GM23338 (cell line): ENCODE measurements at regions not wholly inside any gene's neighbourhood (a gene's known extent, or its start where the extent isn't known, plus 50 kb on each side); places are given as distances from the start of the nearest gene placed in this dataset.

ENCODE experiments used
- ATAC-seq: fragments of 200-7000 bp; cut with Tn5 transposase; 3 replicates; pipeline ENCODE4 v1.9.1; 2020
- DNase-seq: peaks from one replicate; pipeline ENCODE4 v3.0.0-alpha.2; 2015; ENCODE audit warnings: low spot score
- H2AFZ ChIP-seq: fragments of 200-600 bp; sonication (generic); 2 replicates; pipeline ENCODE4 v1.8.0; 2016; ENCODE audit warnings: antibody characterized with exemption, mild to moderate bottlenecking, moderate library complexity
- H3F3A ChIP-seq: fragments of 200-600 bp; sonication (generic); replicated peaks from 2 replicates; pipeline ENCODE4 v1.8.0; 2017; ENCODE audit warnings: antibody characterized with exemption, mixed run types, low read depth
- H3K27ac ChIP-seq: fragments of 200-600 bp; sonication (generic); 2 replicates; pipeline ENCODE4 v1.6.1; 2016; ENCODE audit warnings: low read depth
- H3K27me3 ChIP-seq: fragments of 200-600 bp; sonication (generic); 2 replicates; pipeline ENCODE4 v1.8.0; 2016; ENCODE audit warnings: mild to moderate bottlenecking, mixed run types, moderate library complexity; ENCODE audit not compliant: insufficient read depth
- H3K36me3 ChIP-seq: fragments of 200-600 bp; sonication (generic); 2 replicates; pipeline ENCODE4 v1.8.0; 2016; ENCODE audit warnings: mild to moderate bottlenecking; ENCODE audit not compliant: insufficient read depth
- H3K4me1 ChIP-seq: fragments of 200-600 bp; sonication (generic); 2 replicates; pipeline ENCODE4 v1.8.0; 2016; ENCODE audit warnings: mild to moderate bottlenecking, moderate library complexity; ENCODE audit not compliant: insufficient read depth
- H3K4me2 ChIP-seq: fragments of 200-600 bp; sonication (generic); 2 replicates; pipeline ENCODE4 v1.7.1; 2017; ENCODE audit warnings: mixed run types
- H3K4me3 ChIP-seq: fragments of 200-600 bp; sonication (generic); 2 replicates; pipeline ENCODE4 v1.6.1; 2016; ENCODE audit warnings: mixed run types
- H3K79me2 ChIP-seq: fragments of 200-600 bp; sonication (generic); replicated peaks from 2 replicates; pipeline ENCODE4 v1.8.0; 2017; ENCODE audit warnings: mild to moderate bottlenecking; ENCODE audit not compliant: insufficient read depth
- H3K9me2 ChIP-seq: fragments of 200-600 bp; sonication (generic); 2 replicates; pipeline ENCODE4 v1.8.0; 2017; ENCODE audit not compliant: insufficient read depth
- H4K20me1 ChIP-seq: fragments of 200-600 bp; sonication (generic); replicated peaks from 2 replicates; pipeline ENCODE4 v1.8.0; 2017; ENCODE audit warnings: mild to moderate bottlenecking; ENCODE audit not compliant: insufficient read depth
- H3K27ac Mint-ChIP-seq: 2 replicates; pipeline ENCODE4 v1.8.0; 2020; ENCODE audit warnings: inconsistent platforms, mild to moderate bottlenecking, moderate library complexity, mixed read lengths
- H3K27me3 Mint-ChIP-seq: 3 replicates; pipeline ENCODE4 v1.8.0; 2022; ENCODE audit warnings: low read depth, mild to moderate bottlenecking, moderate library complexity, mixed read lengths, inconsistent platforms; ENCODE audit not compliant: insufficient read depth, poor library complexity
- H3K36me3 Mint-ChIP-seq: 3 replicates; pipeline ENCODE4 v1.8.0; 2021; ENCODE audit warnings: low read depth, mild to moderate bottlenecking, inconsistent platforms, moderate library complexity, mixed read lengths
- H3K4me1 Mint-ChIP-seq: 3 replicates; pipeline ENCODE4 v1.8.0; 2020; ENCODE audit warnings: mild to moderate bottlenecking, inconsistent platforms, mixed read lengths
- H3K4me3 Mint-ChIP-seq: 3 replicates; pipeline ENCODE4 v1.8.0; 2021; ENCODE audit warnings: moderate library complexity, mild to moderate bottlenecking, inconsistent platforms, mixed read lengths
- H3K9me3 Mint-ChIP-seq: 3 replicates; pipeline ENCODE4 v1.8.0; 2020; ENCODE audit warnings: moderate library complexity, mild to moderate bottlenecking, inconsistent platforms, mixed read lengths
- CREB1 ChIP-seq: fragments of 250-450 bp; sonication (Bioruptor Pico); IDR thresholded peaks from 2 replicates; pipeline ENCODE4 v1.5.0; 2020; ENCODE audit warnings: low read depth, mild to moderate bottlenecking, moderate library complexity
- EZH2 ChIP-seq: fragments of 200-600 bp; sonication (generic); IDR thresholded peaks from one replicate; pipeline ENCODE4 v1.8.0; 2017; ENCODE audit warnings: antibody characterized with exemption, mild to moderate bottlenecking, low read depth; ENCODE audit not compliant: unreplicated experiment
- EZH2phosphoT487 ChIP-seq: fragments of 200-600 bp; sonication (generic); IDR thresholded peaks from one replicate; pipeline ENCODE4 v1.8.1; 2018; ENCODE audit warnings: antibody characterized with exemption; ENCODE audit not compliant: unreplicated experiment
- JUNB ChIP-seq: IDR thresholded peaks from one replicate; pipeline ENCODE4 v1.6.1; 2016; ENCODE audit warnings: antibody characterized with exemption; ENCODE audit not compliant: unreplicated experiment
- NANOG ChIP-seq: IDR thresholded peaks from 2 replicates; pipeline ENCODE4 v1.6.1; 2016; ENCODE audit warnings: antibody characterized with exemption, borderline replicate concordance
- POLR2AphosphoS5 ChIP-seq: IDR thresholded peaks from 2 replicates; pipeline ENCODE4 v1.6.1; 2016; ENCODE audit warnings: antibody characterized with exemption, low read depth
- STAT1 ChIP-seq: IDR thresholded peaks from one replicate; pipeline ENCODE4 v1.6.1; 2016; ENCODE audit warnings: antibody characterized with exemption; ENCODE audit not compliant: unreplicated experiment
- ZNF114 ChIP-seq: fragments of 250-450 bp; sonication (Bioruptor Pico); IDR thresholded peaks from 2 replicates; pipeline ENCODE4 v1.5.0; 2020; ENCODE audit warnings: mild to moderate bottlenecking, moderate library complexity
- ZNF331 ChIP-seq: fragments of 250-450 bp; sonication (Bioruptor Pico); IDR thresholded peaks from 2 replicates; pipeline ENCODE4 v1.5.0; 2020; ENCODE audit warnings: low read depth, mild to moderate bottlenecking, moderate library complexity
- TF ChIP-seq, protein P1 (sequence below), 2 experiments: fragments of 200-600 bp in 1 of 2; sonication (generic) in 1 of 2; conservative IDR thresholded peaks; 2 replicates each; pipeline versions ENCODE4 v1.5.1 to v1.6.1; 2016 to 2017; ENCODE audit warnings: antibody characterized with exemption in 2 of 2, low read depth in 2 of 2, mild to moderate bottlenecking in 2 of 2, moderate library complexity in 1 of 2
- TF ChIP-seq, protein P2 (sequence below): IDR thresholded peaks from 2 replicates; pipeline ENCODE4 v1.6.1; 2016; ENCODE audit warnings: antibody characterized with exemption
- TF ChIP-seq, protein P3 (sequence below): IDR thresholded peaks from one replicate; pipeline ENCODE4 v1.6.1; 2018; ENCODE audit warnings: antibody characterized with exemption; ENCODE audit not compliant: unreplicated experiment
- TF ChIP-seq, protein P4 (sequence below): fragments of 250-450 bp; sonication (Bioruptor Pico); IDR thresholded peaks from 2 replicates; pipeline ENCODE4 v1.5.0; 2020; ENCODE audit warnings: mild to moderate bottlenecking, moderate library complexity

GRCh38 chr11:79522626-79523025 is 81.8 kb upstream of the TENM4 start:
- peaks cover 2% of the 10 kb centered on the region for H3K27me3 Mint-ChIP-seq

More at GRCh38 chr11:79522626-79523025, 81.8 kb upstream of the TENM4 start:
- H3F3A ChIP-seq = no peaks in the 10 kb centered on the region
- no peak overlapping the region for H3K4me3 Mint-ChIP-seq
- H3K79me2 ChIP-seq = no peaks in the 10 kb centered on the region
- H4K20me1 ChIP-seq = no peaks in the 10 kb centered on the region
- no peak overlapping the region for H2AFZ ChIP-seq
- H3K4me1 Mint-ChIP-seq = peaks cover 11% of the 10 kb centered on the region; the same call in 2 of the 3 replicates
- H3K36me3 ChIP-seq = no peaks in the 10 kb centered on the region
- no peak for ATAC-seq
- TF ChIP-seq, protein P1, sequence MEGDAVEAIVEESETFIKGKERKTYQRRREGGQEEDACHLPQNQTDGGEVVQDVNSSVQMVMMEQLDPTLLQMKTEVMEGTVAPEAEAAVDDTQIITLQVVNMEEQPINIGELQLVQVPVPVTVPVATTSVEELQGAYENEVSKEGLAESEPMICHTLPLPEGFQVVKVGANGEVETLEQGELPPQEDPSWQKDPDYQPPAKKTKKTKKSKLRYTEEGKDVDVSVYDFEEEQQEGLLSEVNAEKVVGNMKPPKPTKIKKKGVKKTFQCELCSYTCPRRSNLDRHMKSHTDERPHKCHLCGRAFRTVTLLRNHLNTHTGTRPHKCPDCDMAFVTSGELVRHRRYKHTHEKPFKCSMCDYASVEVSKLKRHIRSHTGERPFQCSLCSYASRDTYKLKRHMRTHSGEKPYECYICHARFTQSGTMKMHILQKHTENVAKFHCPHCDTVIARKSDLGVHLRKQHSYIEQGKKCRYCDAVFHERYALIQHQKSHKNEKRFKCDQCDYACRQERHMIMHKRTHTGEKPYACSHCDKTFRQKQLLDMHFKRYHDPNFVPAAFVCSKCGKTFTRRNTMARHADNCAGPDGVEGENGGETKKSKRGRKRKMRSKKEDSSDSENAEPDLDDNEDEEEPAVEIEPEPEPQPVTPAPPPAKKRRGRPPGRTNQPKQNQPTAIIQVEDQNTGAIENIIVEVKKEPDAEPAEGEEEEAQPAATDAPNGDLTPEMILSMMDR (conservative IDR thresholded peaks at IDR 0.05; ENCODE audit: low read depth in 2 of 2) = no peak
- TF ChIP-seq POLR2AphosphoS5 = no peak
- no peak for TF ChIP-seq EZH2phosphoT487
- TF ChIP-seq, protein P2, sequence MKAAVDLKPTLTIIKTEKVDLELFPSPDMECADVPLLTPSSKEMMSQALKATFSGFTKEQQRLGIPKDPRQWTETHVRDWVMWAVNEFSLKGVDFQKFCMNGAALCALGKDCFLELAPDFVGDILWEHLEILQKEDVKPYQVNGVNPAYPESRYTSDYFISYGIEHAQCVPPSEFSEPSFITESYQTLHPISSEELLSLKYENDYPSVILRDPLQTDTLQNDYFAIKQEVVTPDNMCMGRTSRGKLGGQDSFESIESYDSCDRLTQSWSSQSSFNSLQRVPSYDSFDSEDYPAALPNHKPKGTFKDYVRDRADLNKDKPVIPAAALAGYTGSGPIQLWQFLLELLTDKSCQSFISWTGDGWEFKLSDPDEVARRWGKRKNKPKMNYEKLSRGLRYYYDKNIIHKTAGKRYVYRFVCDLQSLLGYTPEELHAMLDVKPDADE = no peak
- no peak for TF ChIP-seq STAT1
- TF ChIP-seq NANOG = no peak
- no peak for TF ChIP-seq EZH2
- no peak for TF ChIP-seq ZNF331 (CRISPR knock-in tag)
- TF ChIP-seq JUNB = no peak
- TF ChIP-seq CREB1 (CRISPR knock-in tag) = no peak
- TF ChIP-seq ZNF114 (CRISPR knock-in tag) = no peak
- TF ChIP-seq, protein P3, sequence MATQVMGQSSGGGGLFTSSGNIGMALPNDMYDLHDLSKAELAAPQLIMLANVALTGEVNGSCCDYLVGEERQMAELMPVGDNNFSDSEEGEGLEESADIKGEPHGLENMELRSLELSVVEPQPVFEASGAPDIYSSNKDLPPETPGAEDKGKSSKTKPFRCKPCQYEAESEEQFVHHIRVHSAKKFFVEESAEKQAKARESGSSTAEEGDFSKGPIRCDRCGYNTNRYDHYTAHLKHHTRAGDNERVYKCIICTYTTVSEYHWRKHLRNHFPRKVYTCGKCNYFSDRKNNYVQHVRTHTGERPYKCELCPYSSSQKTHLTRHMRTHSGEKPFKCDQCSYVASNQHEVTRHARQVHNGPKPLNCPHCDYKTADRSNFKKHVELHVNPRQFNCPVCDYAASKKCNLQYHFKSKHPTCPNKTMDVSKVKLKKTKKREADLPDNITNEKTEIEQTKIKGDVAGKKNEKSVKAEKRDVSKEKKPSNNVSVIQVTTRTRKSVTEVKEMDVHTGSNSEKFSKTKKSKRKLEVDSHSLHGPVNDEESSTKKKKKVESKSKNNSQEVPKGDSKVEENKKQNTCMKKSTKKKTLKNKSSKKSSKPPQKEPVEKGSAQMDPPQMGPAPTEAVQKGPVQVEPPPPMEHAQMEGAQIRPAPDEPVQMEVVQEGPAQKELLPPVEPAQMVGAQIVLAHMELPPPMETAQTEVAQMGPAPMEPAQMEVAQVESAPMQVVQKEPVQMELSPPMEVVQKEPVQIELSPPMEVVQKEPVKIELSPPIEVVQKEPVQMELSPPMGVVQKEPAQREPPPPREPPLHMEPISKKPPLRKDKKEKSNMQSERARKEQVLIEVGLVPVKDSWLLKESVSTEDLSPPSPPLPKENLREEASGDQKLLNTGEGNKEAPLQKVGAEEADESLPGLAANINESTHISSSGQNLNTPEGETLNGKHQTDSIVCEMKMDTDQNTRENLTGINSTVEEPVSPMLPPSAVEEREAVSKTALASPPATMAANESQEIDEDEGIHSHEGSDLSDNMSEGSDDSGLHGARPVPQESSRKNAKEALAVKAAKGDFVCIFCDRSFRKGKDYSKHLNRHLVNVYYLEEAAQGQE = no peak
- TF ChIP-seq, protein P4, sequence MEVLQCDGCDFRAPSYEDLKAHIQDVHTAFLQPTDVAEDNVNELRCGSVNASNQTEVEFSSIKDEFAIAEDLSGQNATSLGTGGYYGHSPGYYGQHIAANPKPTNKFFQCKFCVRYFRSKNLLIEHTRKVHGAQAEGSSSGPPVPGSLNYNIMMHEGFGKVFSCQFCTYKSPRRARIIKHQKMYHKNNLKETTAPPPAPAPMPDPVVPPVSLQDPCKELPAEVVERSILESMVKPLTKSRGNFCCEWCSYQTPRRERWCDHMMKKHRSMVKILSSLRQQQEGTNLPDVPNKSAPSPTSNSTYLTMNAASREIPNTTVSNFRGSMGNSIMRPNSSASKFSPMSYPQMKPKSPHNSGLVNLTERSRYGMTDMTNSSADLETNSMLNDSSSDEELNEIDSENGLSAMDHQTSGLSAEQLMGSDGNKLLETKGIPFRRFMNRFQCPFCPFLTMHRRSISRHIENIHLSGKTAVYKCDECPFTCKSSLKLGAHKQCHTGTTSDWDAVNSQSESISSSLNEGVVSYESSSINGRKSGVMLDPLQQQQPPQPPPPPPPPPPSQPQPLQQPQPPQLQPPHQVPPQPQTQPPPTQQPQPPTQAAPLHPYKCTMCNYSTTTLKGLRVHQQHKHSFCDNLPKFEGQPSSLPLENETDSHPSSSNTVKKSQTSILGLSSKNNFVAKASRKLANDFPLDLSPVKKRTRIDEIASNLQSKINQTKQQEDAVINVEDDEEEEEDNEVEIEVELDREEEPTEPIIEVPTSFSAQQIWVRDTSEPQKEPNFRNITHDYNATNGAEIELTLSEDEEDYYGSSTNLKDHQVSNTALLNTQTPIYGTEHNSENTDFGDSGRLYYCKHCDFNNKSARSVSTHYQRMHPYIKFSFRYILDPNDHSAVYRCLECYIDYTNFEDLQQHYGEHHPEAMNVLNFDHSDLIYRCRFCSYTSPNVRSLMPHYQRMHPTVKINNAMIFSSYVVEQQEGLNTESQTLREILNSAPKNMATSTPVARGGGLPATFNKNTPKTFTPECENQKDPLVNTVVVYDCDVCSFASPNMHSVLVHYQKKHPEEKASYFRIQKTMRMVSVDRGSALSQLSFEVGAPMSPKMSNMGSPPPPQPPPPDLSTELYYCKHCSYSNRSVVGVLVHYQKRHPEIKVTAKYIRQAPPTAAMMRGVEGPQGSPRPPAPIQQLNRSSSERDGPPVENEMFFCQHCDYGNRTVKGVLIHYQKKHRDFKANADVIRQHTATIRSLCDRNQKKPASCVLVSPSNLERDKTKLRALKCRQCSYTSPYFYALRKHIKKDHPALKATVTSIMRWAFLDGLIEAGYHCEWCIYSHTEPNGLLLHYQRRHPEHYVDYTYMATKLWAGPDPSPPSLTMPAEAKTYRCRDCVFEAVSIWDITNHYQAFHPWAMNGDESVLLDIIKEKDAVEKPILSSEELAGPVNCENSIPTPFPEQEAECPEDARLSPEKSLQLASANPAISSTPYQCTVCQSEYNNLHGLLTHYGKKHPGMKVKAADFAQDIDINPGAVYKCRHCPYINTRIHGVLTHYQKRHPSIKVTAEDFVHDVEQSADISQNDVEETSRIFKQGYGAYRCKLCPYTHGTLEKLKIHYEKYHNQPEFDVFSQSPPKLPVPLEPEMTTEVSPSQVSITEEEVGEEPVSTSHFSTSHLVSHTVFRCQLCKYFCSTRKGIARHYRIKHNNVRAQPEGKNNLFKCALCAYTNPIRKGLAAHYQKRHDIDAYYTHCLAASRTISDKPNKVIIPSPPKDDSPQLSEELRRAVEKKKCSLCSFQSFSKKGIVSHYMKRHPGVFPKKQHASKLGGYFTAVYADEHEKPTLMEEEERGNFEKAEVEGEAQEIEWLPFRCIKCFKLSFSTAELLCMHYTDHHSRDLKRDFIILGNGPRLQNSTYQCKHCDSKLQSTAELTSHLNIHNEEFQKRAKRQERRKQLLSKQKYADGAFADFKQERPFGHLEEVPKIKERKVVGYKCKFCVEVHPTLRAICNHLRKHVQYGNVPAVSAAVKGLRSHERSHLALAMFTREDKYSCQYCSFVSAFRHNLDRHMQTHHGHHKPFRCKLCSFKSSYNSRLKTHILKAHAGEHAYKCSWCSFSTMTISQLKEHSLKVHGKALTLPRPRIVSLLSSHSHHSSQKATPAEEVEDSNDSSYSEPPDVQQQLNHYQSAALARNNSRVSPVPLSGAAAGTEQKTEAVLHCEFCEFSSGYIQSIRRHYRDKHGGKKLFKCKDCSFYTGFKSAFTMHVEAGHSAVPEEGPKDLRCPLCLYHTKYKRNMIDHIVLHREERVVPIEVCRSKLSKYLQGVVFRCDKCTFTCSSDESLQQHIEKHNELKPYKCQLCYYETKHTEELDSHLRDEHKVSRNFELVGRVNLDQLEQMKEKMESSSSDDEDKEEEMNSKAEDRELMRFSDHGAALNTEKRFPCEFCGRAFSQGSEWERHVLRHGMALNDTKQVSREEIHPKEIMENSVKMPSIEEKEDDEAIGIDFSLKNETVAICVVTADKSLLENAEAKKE (CRISPR knock-in tag) = no peak
- no peak for DNase-seq
- H3K4me1 ChIP-seq = no peaks in the 10 kb centered on the region
- H3K9me3 Mint-ChIP-seq = no peaks in the 10 kb centered on the region
- H3K9me2 ChIP-seq = no peaks in the 10 kb centered on the region
- no peak overlapping the region for H3K27ac ChIP-seq
- H3K4me2 ChIP-seq = no peak overlapping the region
- no peak overlapping the region for H3K27ac Mint-ChIP-seq
- no peaks in the 10 kb centered on the region for H3K36me3 Mint-ChIP-seq
- no peak overlapping the region for H3K4me3 ChIP-seq
- H3K27me3 ChIP-seq = no peaks in the 10 kb centered on the region
